ENCODE measurements at regions not wholly inside any gene's neighbourhood (a gene's known extent, or its start where the extent isn't known, plus 50 kb on each side); places are given as distances from the start of the nearest gene placed in this dataset.
"Not testable (repeated sequence)": the region's sequence is repeated elsewhere in the genome, so short reads cannot be mapped to it uniquely, and the experiment has no call there.

DNA sequence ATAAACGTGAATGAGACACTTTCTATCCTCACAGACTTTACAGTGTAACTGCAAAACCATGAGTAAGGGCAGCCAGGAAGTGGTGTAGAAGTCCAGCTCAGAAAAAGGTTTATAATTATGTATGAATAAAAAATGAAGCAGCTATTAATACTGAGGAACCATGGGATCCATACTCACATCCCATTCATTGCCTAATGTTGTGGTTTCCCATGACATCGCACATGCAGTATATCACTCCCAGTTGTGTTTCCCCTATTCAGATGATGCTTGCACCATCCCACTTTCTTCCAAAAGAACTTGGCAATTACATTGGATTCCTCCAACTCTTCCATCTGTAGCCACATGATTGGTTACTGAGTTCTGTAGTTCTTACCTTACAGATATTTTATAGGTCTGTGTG, 74.5 kb upstream of the SEMA3D start:
- Histone ChIP-seq H3K27ac (no peak overlapping the region), H3K4me3 (no peak overlapping the region), H3K36me3 (no peaks in the 10 kb centered on the region), H3K27me3 (no peaks in the 10 kb centered on the region), H3K9me3 (no peaks in the 10 kb centered on the region), H3K4me1 (no peaks in the 10 kb centered on the region)
- TF ChIP-seq, protein P1, sequence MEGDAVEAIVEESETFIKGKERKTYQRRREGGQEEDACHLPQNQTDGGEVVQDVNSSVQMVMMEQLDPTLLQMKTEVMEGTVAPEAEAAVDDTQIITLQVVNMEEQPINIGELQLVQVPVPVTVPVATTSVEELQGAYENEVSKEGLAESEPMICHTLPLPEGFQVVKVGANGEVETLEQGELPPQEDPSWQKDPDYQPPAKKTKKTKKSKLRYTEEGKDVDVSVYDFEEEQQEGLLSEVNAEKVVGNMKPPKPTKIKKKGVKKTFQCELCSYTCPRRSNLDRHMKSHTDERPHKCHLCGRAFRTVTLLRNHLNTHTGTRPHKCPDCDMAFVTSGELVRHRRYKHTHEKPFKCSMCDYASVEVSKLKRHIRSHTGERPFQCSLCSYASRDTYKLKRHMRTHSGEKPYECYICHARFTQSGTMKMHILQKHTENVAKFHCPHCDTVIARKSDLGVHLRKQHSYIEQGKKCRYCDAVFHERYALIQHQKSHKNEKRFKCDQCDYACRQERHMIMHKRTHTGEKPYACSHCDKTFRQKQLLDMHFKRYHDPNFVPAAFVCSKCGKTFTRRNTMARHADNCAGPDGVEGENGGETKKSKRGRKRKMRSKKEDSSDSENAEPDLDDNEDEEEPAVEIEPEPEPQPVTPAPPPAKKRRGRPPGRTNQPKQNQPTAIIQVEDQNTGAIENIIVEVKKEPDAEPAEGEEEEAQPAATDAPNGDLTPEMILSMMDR (IDR thresholded peaks at IDR 0.05), result no peak
- no peak for DNase-seq (ENCODE audit: low spot score)

- H3K36me3 ChIP-seq; DNase-seq (ENCODE audit: low spot score); H3K27me3 ChIP-seq; H3K4me3 ChIP-seq; H3K4me1 ChIP-seq; H3K9me3 ChIP-seq; H3K27ac ChIP-seq: not testable (repeated sequence)
These were observed 62.9 kb upstream of the SEMA3D start for GRCh38 chr7:85249787-85250186.

DNA sequence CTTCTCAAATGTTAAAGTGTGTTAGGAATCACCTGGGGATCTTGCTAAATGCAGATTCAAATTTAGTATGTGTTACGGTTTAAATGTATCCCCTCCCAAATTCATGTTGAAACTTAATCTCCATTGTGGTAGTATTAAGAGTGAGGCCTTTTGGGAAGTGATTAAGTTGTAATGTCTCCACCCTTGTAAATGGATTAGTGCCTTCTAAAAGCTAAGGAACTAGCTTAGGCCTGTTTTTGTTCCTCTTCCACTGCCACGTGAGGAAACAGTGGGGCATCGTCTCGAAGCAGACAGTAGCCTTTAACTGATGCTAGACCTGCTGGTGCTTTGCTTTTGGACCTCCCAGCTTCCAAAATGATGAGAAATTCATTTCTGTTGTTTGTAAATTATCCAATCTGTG, 52.3 kb upstream of the SEMA3D start:
- no peak overlapping the region for H3K4me3 ChIP-seq
- no peaks in the 10 kb centered on the region for H3K27me3 ChIP-seq
- H3K36me3 ChIP-seq, result no peaks in the 10 kb centered on the region
- H3K4me1 ChIP-seq, result no peaks in the 10 kb centered on the region
- no peak for DNase-seq (ENCODE audit: low spot score)
- no peak overlapping the region for H3K27ac ChIP-seq
- TF ChIP-seq, protein P1 (IDR thresholded peaks at IDR 0.05), result no peak
- no peaks in the 10 kb centered on the region for H3K9me3 ChIP-seq

DNA sequence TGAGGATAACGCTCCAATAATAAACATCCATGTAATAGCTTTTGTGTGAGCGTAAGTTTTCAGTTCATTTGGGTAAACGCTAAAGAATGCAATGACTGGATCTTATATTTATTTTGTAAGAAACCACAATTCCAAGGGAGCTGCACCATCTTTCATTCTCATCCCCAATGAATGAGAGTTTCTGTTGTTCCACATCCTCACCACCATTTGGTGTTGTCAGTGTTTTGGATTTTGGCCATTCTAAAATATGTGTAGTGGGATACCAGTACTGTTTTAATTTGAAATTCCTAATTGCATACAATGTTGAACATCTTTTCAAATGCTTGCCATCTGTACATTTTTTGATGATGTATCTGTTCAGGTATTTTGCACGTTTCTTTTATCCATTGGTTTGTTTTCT, 50.9 kb upstream of the SEMA3D start:
- H3K27me3 ChIP-seq, result no peaks in the 10 kb centered on the region
- H3K36me3 ChIP-seq, result no peaks in the 10 kb centered on the region
- DNase-seq (ENCODE audit: low spot score), result no peak
- TF ChIP-seq, protein P1 (IDR thresholded peaks at IDR 0.05), result no peak
- no peak overlapping the region for H3K4me3 ChIP-seq
- H3K27ac ChIP-seq, result no peak overlapping the region
- no peaks in the 10 kb centered on the region for H3K9me3 ChIP-seq
- no peaks in the 10 kb centered on the region for H3K4me1 ChIP-seq
